ENCODE measurements at regions not wholly inside any gene's neighbourhood (a gene's known extent, or its start where the extent isn't known, plus 50 kb on each side); places are given as distances from the start of the nearest gene placed in this dataset.
A peak's percentile ranks its signal among the peaks of the same experiment; 100 is the strongest.

GRCh38 chr2:47311764-47312490 is 57.2 kb upstream of the EPCAM start (continued):
- TF ChIP-seq SREBF1 (IDR thresholded peaks at IDR 0.05; ENCODE audit: low read length) = no peak
- no peak for TF ChIP-seq ASH2L (IDR thresholded peaks at IDR 0.05; ENCODE audit: borderline replicate concordance, low read depth)
- TF ChIP-seq KLF5 (IDR thresholded peaks at IDR 0.05; ENCODE audit: partially characterized antibody) = no peak
- TF ChIP-seq MTA2 (IDR thresholded peaks at IDR 0.05; ENCODE audit: low read depth) = no peak
- no peak for TF ChIP-seq NBN (IDR thresholded peaks at IDR 0.05)
- no peak for TF ChIP-seq PAX8 (IDR thresholded peaks at IDR 0.05)

- POLR2A ChIA-PET = interaction anchor here (0.6 to 6.5 kb wide), 11 partner anchors 9 to 393 kb away, joined by 3 to 82 read pairs (median 5); no protein-coding TSS in a partner anchor
- SMC1A ChIA-PET (ENCODE audit: uncharacterized antibody, unreplicated experiment) = interaction anchor here (0.8 to 9.9 kb wide), 19 partner anchors 10 to 393 kb away, joined by 3 to 145 read pairs (median 5); no protein-coding TSS in a partner anchor
- ATAC-seq = peak; percentile 59
- TF ChIP-seq ZNF592 (IDR thresholded peaks at IDR 0.05) = 0 out of 2 replicates have a peak, but pooled peaks have one; percentile 0
- no peak for TF ChIP-seq SIN3A (IDR thresholded peaks at IDR 0.05; ENCODE audit: low read depth, low read length)
- TF ChIP-seq HDGF (IDR thresholded peaks at IDR 0.05) = peak; percentile 64; the same call in 1 of the 2 replicates
- peak; percentile 72; the same call in 1 of the 2 replicates for TF ChIP-seq ZNF687 (IDR thresholded peaks at IDR 0.05)
- no peak for TF ChIP-seq EGR1 (IDR thresholded peaks at IDR 0.05; ENCODE audit: borderline replicate concordance in 1 of 2, low read depth in 2 of 2, low read length in 2 of 2)
Observed at GRCh38 chr2:47310801-47311560, 58.1 kb upstream of the EPCAM start.

More at GRCh38 chr2:47310801-47311560, 58.1 kb upstream of the EPCAM start:
- ChIA-PET CTCF (interaction anchor here (1.0 to 9.8 kb wide), 9 partner anchors 8 to 393 kb away, joined by 3 to 120 read pairs (median 7); no protein-coding TSS in a partner anchor), RAD21 (ENCODE audit: unreplicated experiment) (interaction anchor here (1.0 to 8.2 kb wide), 14 partner anchors 10 to 240 kb away, joined by 3 to 129 read pairs (median 8); no protein-coding TSS in a partner anchor)
- Histone ChIP-seq H3K27ac (ENCODE audit: control insufficient read depth, insufficient read depth) (peak overlapping the region; percentile 88), H3K4me1 (ENCODE audit: control insufficient read depth, insufficient read depth, low read length) (peaks cover 44% of the 10 kb centered on the region), H3K79me2 (ENCODE audit: control insufficient read depth, insufficient read depth, low read length) (no peaks in the 10 kb centered on the region), H3K27me3 (replicated peaks in 1 of 2; ENCODE audit: control insufficient read depth in 2 of 2, insufficient read depth in 2 of 2, low read length in 1 of 2) (no peaks in the 10 kb centered on the region), H3K4me2 (ENCODE audit: control insufficient read depth, insufficient read depth) (peak overlapping the region; percentile 99), H3K9ac (ENCODE audit: control insufficient read depth, insufficient read depth, low read length) (peak overlapping the region; percentile 59), H3K36me3 (ENCODE audit: control insufficient read depth in 2 of 2, insufficient read depth in 2 of 2, low read length in 1 of 2) (no peaks in the 10 kb centered on the region), H3K4me3 (peak overlapping the region; percentile 31), H2AFZ (ENCODE audit: control insufficient read depth, low read depth, low read length) (peak overlapping the region; percentile 52), H3K9me3 (replicated peaks; ENCODE audit: control insufficient read depth, insufficient read depth, low read length) (no peaks in the 10 kb centered on the region), H4K20me1 (ENCODE audit: control insufficient read depth, insufficient read depth) (no peaks in the 10 kb centered on the region)
- 52% methylated on average over 13 of the region's 13 CpGs for WGBS (ENCODE audit: insufficient coverage, insufficient replicate concordance, low lambda C conversion rate, missing lambda C conversion rate)
- TSS peak; percentile 96 for BruUV-seq (replicated peaks)
- intact Hi-C loops (cut with micrococcal nuclease; ENCODE audit: unreplicated experiment) = loop anchor here (1.0 to 2.0 kb wide), 4 partner anchors 10 to 368 kb away; no protein-coding TSS in a partner anchor
- in situ Hi-C loops (cut with MboI) = loop anchor here (5.0 kb wide), 1 partner anchor 394 kb away; the partner anchor contains the start of gene MCFD2
- DNase-seq (ENCODE audit: low read depth, low spot score) (no peak), FAIRE-seq (no peak)

Data from GM12878 (cell line).